ENCODE measurements at regions not wholly inside any gene's neighbourhood (a gene's known extent, or its start where the extent isn't known, plus 50 kb on each side); places are given as distances from the start of the nearest gene placed in this dataset.

DNA sequence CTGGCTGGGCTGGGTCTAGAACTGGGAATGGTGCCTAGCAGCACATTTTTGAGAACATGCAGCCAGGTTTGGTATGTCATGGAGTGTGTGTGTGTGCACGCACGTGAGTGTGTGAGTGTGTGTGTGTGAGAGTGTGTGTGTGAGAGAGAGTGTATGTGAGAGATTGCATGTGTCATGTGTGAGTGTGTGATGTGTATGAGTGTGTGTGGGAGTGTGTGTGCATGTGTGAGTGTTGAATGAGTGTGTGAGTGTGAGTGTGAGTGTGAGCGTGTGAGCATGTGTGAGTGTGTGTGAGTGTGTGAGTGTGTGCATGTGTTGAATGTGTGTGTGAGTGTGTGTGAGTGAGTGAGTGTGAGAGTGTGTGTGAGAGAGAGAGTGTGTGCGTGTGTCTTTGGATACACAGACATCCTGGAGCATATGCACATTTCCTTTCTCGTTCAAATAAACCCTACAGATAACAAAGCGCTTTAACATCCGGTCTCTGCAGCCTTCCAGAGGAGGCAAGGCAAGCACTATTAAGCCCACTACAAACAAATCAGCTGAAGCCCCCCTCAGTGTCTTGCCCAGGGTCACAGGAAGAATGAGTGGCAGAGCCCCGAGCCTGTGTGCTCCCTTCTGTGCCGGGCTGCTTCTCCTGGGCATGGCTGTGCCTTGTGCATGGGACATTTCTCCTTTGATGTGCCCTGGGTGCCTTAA is 108.7 kb upstream of the ETV6 start:
- Histone ChIP-seq H3K4me2 (ENCODE audit: extremely low read depth, insufficient read depth, low read length) (no peak overlapping the region), H3K4me1 (ENCODE audit: control insufficient read depth, extremely low read depth, insufficient read depth, low read length) (no peaks in the 10 kb centered on the region), H3K27ac (ENCODE audit: insufficient read depth, low read length) (no peak overlapping the region), H3K27me3 (ENCODE audit: control insufficient read depth, insufficient read depth, low read length) (no peaks in the 10 kb centered on the region), H3K36me3 (ENCODE audit: control insufficient read depth, insufficient read depth, low read length) (no peaks in the 10 kb centered on the region), H3K4me3 (replicated peaks in 1 of 4; ENCODE audit: control extremely low read depth in 1 of 4, insufficient read depth in 1 of 4, low read depth in 3 of 4, low read length in 4 of 4) (no peak overlapping the region), H3K9ac (ENCODE audit: insufficient read depth, low read length) (no peak overlapping the region), H2AFZ (ENCODE audit: low read length) (no peak overlapping the region), H3K9me3 (ENCODE audit: control insufficient read depth, insufficient read depth, low read depth, low read length) (no peaks in the 10 kb centered on the region), H4K20me1 (ENCODE audit: control insufficient read depth, extremely low read depth, insufficient read depth, low read length) (no peaks in the 10 kb centered on the region), H3K79me2 (ENCODE audit: control insufficient read depth, insufficient read depth, low read length) (no peaks in the 10 kb centered on the region)
- TF ChIP-seq, protein P1, sequence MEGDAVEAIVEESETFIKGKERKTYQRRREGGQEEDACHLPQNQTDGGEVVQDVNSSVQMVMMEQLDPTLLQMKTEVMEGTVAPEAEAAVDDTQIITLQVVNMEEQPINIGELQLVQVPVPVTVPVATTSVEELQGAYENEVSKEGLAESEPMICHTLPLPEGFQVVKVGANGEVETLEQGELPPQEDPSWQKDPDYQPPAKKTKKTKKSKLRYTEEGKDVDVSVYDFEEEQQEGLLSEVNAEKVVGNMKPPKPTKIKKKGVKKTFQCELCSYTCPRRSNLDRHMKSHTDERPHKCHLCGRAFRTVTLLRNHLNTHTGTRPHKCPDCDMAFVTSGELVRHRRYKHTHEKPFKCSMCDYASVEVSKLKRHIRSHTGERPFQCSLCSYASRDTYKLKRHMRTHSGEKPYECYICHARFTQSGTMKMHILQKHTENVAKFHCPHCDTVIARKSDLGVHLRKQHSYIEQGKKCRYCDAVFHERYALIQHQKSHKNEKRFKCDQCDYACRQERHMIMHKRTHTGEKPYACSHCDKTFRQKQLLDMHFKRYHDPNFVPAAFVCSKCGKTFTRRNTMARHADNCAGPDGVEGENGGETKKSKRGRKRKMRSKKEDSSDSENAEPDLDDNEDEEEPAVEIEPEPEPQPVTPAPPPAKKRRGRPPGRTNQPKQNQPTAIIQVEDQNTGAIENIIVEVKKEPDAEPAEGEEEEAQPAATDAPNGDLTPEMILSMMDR (conservative IDR thresholded peaks at IDR 0.05 in 1 of 2, IDR thresholded peaks at IDR 0.05 in 1 of 2; ENCODE audit: low read depth in 1 of 2, low read length in 2 of 2) = no peak
- no peak for TF ChIP-seq EZH2 (IDR thresholded peaks at IDR 0.05; ENCODE audit: low read length, missing control alignments)
- DNase-seq (ENCODE audit: low read depth in 2 of 2) = no peak

DNA sequence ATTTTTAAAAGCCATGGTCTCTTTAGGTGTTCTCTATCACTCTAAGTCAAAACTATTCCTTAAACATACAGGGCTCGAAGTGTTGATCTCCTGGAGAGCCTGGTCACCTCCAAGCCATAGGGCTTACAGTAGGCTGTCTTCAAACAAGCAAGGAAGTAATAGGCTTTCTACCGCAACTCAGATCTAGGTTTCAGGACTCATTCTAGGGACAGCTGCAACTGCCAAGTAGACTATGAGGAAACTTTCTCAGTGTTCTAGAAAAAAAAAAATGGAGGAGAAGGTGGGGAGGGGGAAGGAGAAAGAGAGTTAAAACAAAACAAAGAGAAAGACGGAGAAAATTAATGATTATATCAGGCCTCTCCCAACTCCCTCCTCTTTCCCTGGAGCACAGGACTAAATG is 106.9 kb upstream of the ETV6 start:
- Histone ChIP-seq H3K79me2 (ENCODE audit: control insufficient read depth, insufficient read depth, low read length) (no peaks in the 10 kb centered on the region), H3K27ac (ENCODE audit: insufficient read depth, low read length) (no peak overlapping the region), H3K9me3 (ENCODE audit: control insufficient read depth, insufficient read depth, low read depth, low read length) (no peaks in the 10 kb centered on the region), H2AFZ (ENCODE audit: low read length) (no peak overlapping the region), H3K36me3 (ENCODE audit: control insufficient read depth, insufficient read depth, low read length) (no peaks in the 10 kb centered on the region), H3K4me3 (replicated peaks in 1 of 4; ENCODE audit: control extremely low read depth in 1 of 4, insufficient read depth in 1 of 4, low read depth in 3 of 4, low read length in 4 of 4) (no peak overlapping the region), H4K20me1 (ENCODE audit: control insufficient read depth, extremely low read depth, insufficient read depth, low read length) (no peaks in the 10 kb centered on the region), H3K9ac (ENCODE audit: insufficient read depth, low read length) (no peak overlapping the region), H3K27me3 (ENCODE audit: control insufficient read depth, insufficient read depth, low read length) (no peaks in the 10 kb centered on the region), H3K4me1 (ENCODE audit: control insufficient read depth, extremely low read depth, insufficient read depth, low read length) (no peaks in the 10 kb centered on the region), H3K4me2 (ENCODE audit: extremely low read depth, insufficient read depth, low read length) (no peak overlapping the region)
- DNase-seq (ENCODE audit: low read depth in 2 of 2) = no peak
- TF ChIP-seq, protein P1 (conservative IDR thresholded peaks at IDR 0.05 in 1 of 2, IDR thresholded peaks at IDR 0.05 in 1 of 2; ENCODE audit: low read depth in 1 of 2, low read length in 2 of 2) = no peak
- no peak for TF ChIP-seq EZH2 (IDR thresholded peaks at IDR 0.05; ENCODE audit: low read length, missing control alignments)

DNA sequence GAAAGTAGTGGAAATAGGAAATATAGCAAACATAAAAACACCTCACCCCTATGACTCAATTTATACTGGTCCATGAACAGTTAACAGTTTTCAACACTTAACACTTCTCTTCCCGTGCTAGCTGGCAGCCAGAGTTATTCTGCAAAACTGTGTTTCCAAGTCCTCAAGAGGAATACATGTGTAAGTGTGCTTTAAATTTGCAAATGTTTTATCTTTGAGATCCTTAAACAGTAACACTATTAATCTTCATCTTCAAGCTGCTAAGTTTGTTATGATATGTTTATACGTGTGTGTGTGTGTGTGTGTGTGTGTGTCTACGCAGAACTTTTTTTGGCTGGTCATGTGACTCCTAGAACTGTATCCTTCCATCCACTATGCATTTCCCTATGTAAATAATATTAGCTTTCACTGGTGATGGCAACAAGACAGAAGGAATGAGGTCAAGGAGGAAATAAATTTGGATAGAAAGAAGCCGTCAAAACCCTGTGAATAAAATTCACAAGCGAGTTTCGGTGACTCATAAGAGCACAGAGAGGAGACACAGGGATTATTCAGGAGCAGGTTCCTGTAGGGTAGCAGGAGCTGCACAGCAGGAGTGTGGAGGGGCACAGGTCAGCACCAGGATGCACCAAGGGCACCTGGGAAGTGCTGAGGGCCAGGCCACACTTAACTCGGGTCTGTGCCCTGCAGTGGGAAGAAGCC is 105.9 kb upstream of the ETV6 start:
- Histone ChIP-seq H3K4me2 (ENCODE audit: extremely low read depth, insufficient read depth, low read length) (no peak overlapping the region), H3K4me3 (replicated peaks in 1 of 4; ENCODE audit: control extremely low read depth in 1 of 4, insufficient read depth in 1 of 4, low read depth in 3 of 4, low read length in 4 of 4) (no peak overlapping the region), H3K4me1 (ENCODE audit: control insufficient read depth, extremely low read depth, insufficient read depth, low read length) (no peaks in the 10 kb centered on the region), H3K36me3 (ENCODE audit: control insufficient read depth, insufficient read depth, low read length) (no peaks in the 10 kb centered on the region), H3K79me2 (ENCODE audit: control insufficient read depth, insufficient read depth, low read length) (no peaks in the 10 kb centered on the region), H3K9me3 (ENCODE audit: control insufficient read depth, insufficient read depth, low read depth, low read length) (no peaks in the 10 kb centered on the region), H4K20me1 (ENCODE audit: control insufficient read depth, extremely low read depth, insufficient read depth, low read length) (no peaks in the 10 kb centered on the region), H2AFZ (ENCODE audit: low read length) (no peak overlapping the region), H3K9ac (ENCODE audit: insufficient read depth, low read length) (no peak overlapping the region), H3K27me3 (ENCODE audit: control insufficient read depth, insufficient read depth, low read length) (no peaks in the 10 kb centered on the region), H3K27ac (ENCODE audit: insufficient read depth, low read length) (no peak overlapping the region)
- DNase-seq (ENCODE audit: low read depth in 2 of 2) = peak in 1 of 2 donors; percentile 40
- TF ChIP-seq, protein P1 (conservative IDR thresholded peaks at IDR 0.05 in 1 of 2, IDR thresholded peaks at IDR 0.05 in 1 of 2; ENCODE audit: low read depth in 1 of 2, low read length in 2 of 2) = no peak
- no peak for TF ChIP-seq EZH2 (IDR thresholded peaks at IDR 0.05; ENCODE audit: low read length, missing control alignments)
